CD8-positive, alpha-beta memory T cell (primary cell): ENCODE measurements at regions not wholly inside any gene's neighbourhood (a gene's known extent, or its start where the extent isn't known, plus 50 kb on each side); places are given as distances from the start of the nearest gene placed in this dataset.

Experiments
- CTCF ChIA-PET: fragments of 350-600 bp; sonication (Branson Sonifier 250); formaldehyde crosslinking; loops from one replicate; lab custom pipeline; 2021; ENCODE audit warnings: antibody characterized with exemption; lab: Charles Lee
- POLR2A ChIA-PET: fragments of 350-600 bp; sonication (Branson Sonifier 250); formaldehyde crosslinking; loops from one replicate; lab custom pipeline; 2021; ENCODE audit warnings: antibody characterized with exemption; lab: Charles Lee
- DNase-seq, 5 donors: peaks; one replicate each; pipeline versions ENCODE4 v3.0.0 to v3.0.0-alpha.2; 2020 to 2022; ENCODE audit warnings: mixed read lengths in 1 of 5
- H3K27ac ChIP-seq: one replicate; pipeline ENCODE4 v1.7.0; 2013; ENCODE audit warnings: low read depth, mild to moderate bottlenecking, low read length, moderate library complexity
- H3K27me3 ChIP-seq: 2 replicates; pipeline ENCODE4 v1.7.0; 2013; ENCODE audit warnings: low read length, mild to moderate bottlenecking; ENCODE audit not compliant: insufficient read depth, poor library complexity, severe bottlenecking
- H3K36me3 ChIP-seq: 2 replicates; pipeline ENCODE4 v1.7.0; 2013; ENCODE audit warnings: mild to moderate bottlenecking, low read length, moderate library complexity; ENCODE audit not compliant: insufficient read depth
- H3K4me1 ChIP-seq: 2 replicates; pipeline ENCODE4 v1.7.0; 2013; ENCODE audit warnings: mild to moderate bottlenecking, low read length, moderate library complexity; ENCODE audit not compliant: insufficient read depth
- H3K4me3 ChIP-seq: 2 replicates; pipeline ENCODE4 v1.7.0; 2013; ENCODE audit warnings: mild to moderate bottlenecking, low read length
- H3K9me3 ChIP-seq: 2 replicates; pipeline ENCODE4 v1.7.0; 2013; ENCODE audit warnings: mild to moderate bottlenecking, low read length
- H3K27ac Mint-ChIP-seq, 8 donors: one replicate each; pipeline ENCODE4 v1.8.0; 2020 to 2021; ENCODE audit warnings: mixed read lengths in 8 of 8, mild to moderate bottlenecking in 6 of 8, inconsistent platforms in 3 of 8, moderate library complexity in 3 of 8
- H3K27me3 Mint-ChIP-seq, 2 donors: one replicate each; pipeline ENCODE4 v1.8.0; 2020 to 2021; ENCODE audit warnings: mixed read lengths in 2 of 2, mild to moderate bottlenecking in 1 of 2, moderate library complexity in 1 of 2
- H3K36me3 Mint-ChIP-seq, 3 donors: one replicate each; pipeline ENCODE4 v1.8.0; 2020 to 2021; ENCODE audit warnings: mixed read lengths in 3 of 3, inconsistent platforms in 1 of 3, mild to moderate bottlenecking in 1 of 3
- H3K4me1 Mint-ChIP-seq, 3 donors: one replicate each; pipeline ENCODE4 v1.8.0; 2020 to 2021; ENCODE audit warnings: mixed read lengths in 3 of 3, inconsistent platforms in 1 of 3, mild to moderate bottlenecking in 1 of 3
- H3K4me3 Mint-ChIP-seq, 7 donors: one replicate each; pipeline ENCODE4 v1.8.0; 2020 to 2021; ENCODE audit warnings: mixed read lengths in 7 of 7, mild to moderate bottlenecking in 6 of 7, moderate library complexity in 4 of 7, inconsistent platforms in 2 of 7
- H3K9me3 Mint-ChIP-seq, 5 donors: one replicate each; pipeline ENCODE4 v1.8.0; 2020 to 2022; ENCODE audit warnings: mixed read lengths in 5 of 5, mild to moderate bottlenecking in 3 of 5, moderate library complexity in 2 of 5, inconsistent platforms in 1 of 5

- ChIA-PET POLR2A (no interaction called here), CTCF (no interaction called here)
- Histone ChIP-seq H3K27me3 (no peaks in the 10 kb centered on the region), H3K9me3 (no peaks in the 10 kb centered on the region), H3K36me3 (no peaks in the 10 kb centered on the region), H3K4me3 (no peak overlapping the region), H3K4me1 (no peaks in the 10 kb centered on the region), H3K27ac (no peak overlapping the region)
- Mint-ChIP-seq H3K4me3 (no peak overlapping the region), H3K27me3 (peaks cover 0 to 8% of the 10 kb centered on the region in 2 donors), H3K36me3 (peaks cover 0 to 2% (median 0%) of the 10 kb centered on the region in 3 donors), H3K9me3 (peaks cover 0 to 6% (median 3%) of the 10 kb centered on the region in 5 donors), H3K27ac (no peak overlapping the region), H3K4me1 (no peaks in the 10 kb centered on the region)
- no peak for DNase-seq
Measured at GRCh38 chr5:124627815-124628595, 118.4 kb downstream of the ZNF608 start.

GRCh38 chr5:124626053-124626452 is 120.4 kb downstream of the ZNF608 start:
- CTCF ChIA-PET = no interaction called here
- no peak overlapping the region for H3K4me3 ChIP-seq
- Mint-ChIP-seq H3K9me3 (peaks cover 0 to 8% (median 3%) of the 10 kb centered on the region in 5 donors), H3K27me3 (peaks cover 0 to 6% of the 10 kb centered on the region in 2 donors), H3K27ac (no peak overlapping the region), H3K36me3 (no peaks in the 10 kb centered on the region), H3K4me3 (no peak overlapping the region), H3K4me1 (no peaks in the 10 kb centered on the region)
- H3K9me3 ChIP-seq = no peaks in the 10 kb centered on the region
- no peaks in the 10 kb centered on the region for H3K4me1 ChIP-seq
- H3K27me3 ChIP-seq = no peaks in the 10 kb centered on the region
- DNase-seq = no peak
- POLR2A ChIA-PET = no interaction called here
- no peaks in the 10 kb centered on the region for H3K36me3 ChIP-seq
- H3K27ac ChIP-seq = no peak overlapping the region

- Histone ChIP-seq H3K27me3 (no peaks in the 10 kb centered on the region), H3K27ac (no peak overlapping the region), H3K9me3 (no peaks in the 10 kb centered on the region), H3K4me3 (no peak overlapping the region), H3K36me3 (no peaks in the 10 kb centered on the region), H3K4me1 (no peaks in the 10 kb centered on the region)
- peaks cover 0 to 7% of the 10 kb centered on the region in 2 donors for H3K27me3 Mint-ChIP-seq
- POLR2A ChIA-PET = no interaction called here
- H3K36me3 Mint-ChIP-seq = no peaks in the 10 kb centered on the region
- peaks cover 0 to 5% (median 3%) of the 10 kb centered on the region in 5 donors for H3K9me3 Mint-ChIP-seq
- CTCF ChIA-PET = no interaction called here
- DNase-seq = no peak
- no peak overlapping the region for H3K27ac Mint-ChIP-seq
- H3K4me3 Mint-ChIP-seq = no peak overlapping the region
- no peaks in the 10 kb centered on the region for H3K4me1 Mint-ChIP-seq
Measured at GRCh38 chr5:124623265-124623664, 123.2 kb downstream of the ZNF608 start.

- peaks cover 0 to 5% (median 3%) of the 10 kb centered on the region in 5 donors for H3K9me3 Mint-ChIP-seq
- H3K27ac Mint-ChIP-seq = no peak overlapping the region
- no peaks in the 10 kb centered on the region for H3K36me3 ChIP-seq
- POLR2A ChIA-PET = no interaction called here
- H3K4me1 Mint-ChIP-seq = no peaks in the 10 kb centered on the region
- H3K27me3 ChIP-seq = no peaks in the 10 kb centered on the region
- H3K4me3 ChIP-seq = no peak overlapping the region
- CTCF ChIA-PET = no interaction called here
- H3K9me3 ChIP-seq = no peaks in the 10 kb centered on the region
- H3K4me3 Mint-ChIP-seq = no peak overlapping the region
- no peaks in the 10 kb centered on the region for H3K36me3 Mint-ChIP-seq
- DNase-seq = no peak
- H3K4me1 ChIP-seq = no peaks in the 10 kb centered on the region
- H3K27me3 Mint-ChIP-seq = peaks cover 0 to 7% of the 10 kb centered on the region in 2 donors
- H3K27ac ChIP-seq = no peak overlapping the region
Measured at GRCh38 chr5:124622851-124623250, 123.6 kb downstream of the ZNF608 start.

GRCh38 chr5:124621279-124621678 is 125.2 kb downstream of the ZNF608 start:
- Histone ChIP-seq H3K9me3 (no peaks in the 10 kb centered on the region), H3K4me3 (no peak overlapping the region), H3K27ac (no peak overlapping the region), H3K36me3 (no peaks in the 10 kb centered on the region), H3K4me1 (no peaks in the 10 kb centered on the region), H3K27me3 (no peaks in the 10 kb centered on the region)
- ChIA-PET POLR2A (no interaction called here), CTCF (no interaction called here)
- no peak for DNase-seq
- H3K36me3 Mint-ChIP-seq = no peaks in the 10 kb centered on the region
- peaks cover 0 to 4% of the 10 kb centered on the region in 2 donors for H3K27me3 Mint-ChIP-seq
- H3K4me3 Mint-ChIP-seq = no peak overlapping the region
- no peak overlapping the region for H3K27ac Mint-ChIP-seq
- no peaks in the 10 kb centered on the region for H3K4me1 Mint-ChIP-seq
- peaks cover 0 to 5% (median 2%) of the 10 kb centered on the region in 5 donors for H3K9me3 Mint-ChIP-seq

GRCh38 chr5:124620743-124621142 is 125.7 kb downstream of the ZNF608 start:
- Histone ChIP-seq H3K36me3 (no peaks in the 10 kb centered on the region), H3K27ac (no peak overlapping the region), H3K4me3 (no peak overlapping the region), H3K27me3 (no peaks in the 10 kb centered on the region), H3K9me3 (no peaks in the 10 kb centered on the region), H3K4me1 (no peaks in the 10 kb centered on the region)
- peaks cover 0 to 5% (median 0%) of the 10 kb centered on the region in 5 donors for H3K9me3 Mint-ChIP-seq
- CTCF ChIA-PET = no interaction called here
- H3K36me3 Mint-ChIP-seq = no peaks in the 10 kb centered on the region
- POLR2A ChIA-PET = no interaction called here
- no peaks in the 10 kb centered on the region for H3K4me1 Mint-ChIP-seq
- DNase-seq = no peak
- no peak overlapping the region for H3K27ac Mint-ChIP-seq
- peaks cover 0 to 3% of the 10 kb centered on the region in 2 donors for H3K27me3 Mint-ChIP-seq
- H3K4me3 Mint-ChIP-seq = no peak overlapping the region

GRCh38 chr5:124619121-124619520 is 127.3 kb downstream of the ZNF608 start:
- Mint-ChIP-seq H3K27ac (no peak overlapping the region), H3K4me1 (no peaks in the 10 kb centered on the region), H3K4me3 (no peak overlapping the region), H3K27me3 (peaks cover 0 to 1% of the 10 kb centered on the region in 2 donors), H3K9me3 (peaks cover 0 to 3% (median 0%) of the 10 kb centered on the region in 5 donors), H3K36me3 (no peaks in the 10 kb centered on the region)
- H3K9me3 ChIP-seq = no peaks in the 10 kb centered on the region
- no peak overlapping the region for H3K27ac ChIP-seq
- no peaks in the 10 kb centered on the region for H3K27me3 ChIP-seq
- ChIA-PET CTCF (no interaction called here), POLR2A (no interaction called here)
- no peak for DNase-seq
- no peak overlapping the region for H3K4me3 ChIP-seq
- no peaks in the 10 kb centered on the region for H3K4me1 ChIP-seq
- no peaks in the 10 kb centered on the region for H3K36me3 ChIP-seq

- no peaks in the 10 kb centered on the region for H3K4me1 Mint-ChIP-seq
- Histone ChIP-seq H3K27ac (no peak overlapping the region), H3K27me3 (no peaks in the 10 kb centered on the region), H3K9me3 (no peaks in the 10 kb centered on the region), H3K4me3 (no peak overlapping the region), H3K4me1 (no peaks in the 10 kb centered on the region), H3K36me3 (no peaks in the 10 kb centered on the region)
- POLR2A ChIA-PET = no interaction called here
- peaks cover 0 to 1% of the 10 kb centered on the region in 2 donors for H3K27me3 Mint-ChIP-seq
- H3K36me3 Mint-ChIP-seq = no peaks in the 10 kb centered on the region
- DNase-seq = no peak
- CTCF ChIA-PET = no interaction called here
- no peak overlapping the region for H3K27ac Mint-ChIP-seq
- H3K4me3 Mint-ChIP-seq = no peak overlapping the region
- H3K9me3 Mint-ChIP-seq = peaks cover 0 to 3% (median 2%) of the 10 kb centered on the region in 5 donors
Measured at GRCh38 chr5:124617787-124618186, 128.7 kb downstream of the ZNF608 start.
